SU-DHL-6 (cell line): ENCODE measurements at regions not wholly inside any gene's neighbourhood (a gene's known extent, or its start where the extent isn't known, plus 50 kb on each side); places are given as distances from the start of the nearest gene placed in this dataset.

Experiments used
- H2AFZ ChIP-seq: fragments of 200-600 bp; sonication (generic); 2 replicates; pipeline ENCODE4 v1.6.1; 2014; ENCODE audit warnings: low read depth, mild to moderate bottlenecking, moderate library complexity, mixed read lengths, antibody characterized with exemption, low read length; ENCODE audit not compliant: severe bottlenecking
- H3F3A ChIP-seq: fragments of 200-600 bp; shearing (Covaris generic); 2 replicates; pipeline ENCODE4 v1.6.0; 2016; ENCODE audit warnings: antibody characterized with exemption, mild to moderate bottlenecking; ENCODE audit not compliant: insufficient read depth
- H3K27ac ChIP-seq: fragments of 200-600 bp; sonication (generic); 2 replicates; pipeline ENCODE4 v1.5.1; 2016; ENCODE audit warnings: low read depth, mild to moderate bottlenecking, low read length, moderate library complexity, mixed read lengths
- H3K27me3 ChIP-seq: fragments of 200-600 bp; sonication (generic), shearing (Covaris generic); 2 replicates; pipeline ENCODE4 v1.6.0; 2014; ENCODE audit warnings: mild to moderate bottlenecking, low read length
- H3K36me3 ChIP-seq: fragments of 200-600 bp; sonication (generic); 2 replicates; pipeline ENCODE4 v1.6.1; 2014; ENCODE audit warnings: mild to moderate bottlenecking, low read length, mixed read lengths
- H3K4me2 ChIP-seq: fragments of 300-600, 200-600 bp; shearing (Covaris generic), sonication (generic); 2 replicates; pipeline ENCODE4 v1.6.0; 2014; ENCODE audit warnings: low read length, low read depth, mild to moderate bottlenecking; ENCODE audit not compliant: poor library complexity, severe bottlenecking
- H3K4me3 ChIP-seq: fragments of 200-600 bp; sonication (generic); 2 replicates; pipeline ENCODE4 v1.5.1; 2014; ENCODE audit warnings: antibody characterized with exemption, low read length, mild to moderate bottlenecking, mixed read lengths; ENCODE audit not compliant: insufficient read depth, poor library complexity, severe bottlenecking
- H3K79me2 ChIP-seq: fragments of 200-600 bp; sonication (generic); 2 replicates; pipeline ENCODE4 v1.6.1; 2014; ENCODE audit warnings: mild to moderate bottlenecking, low read length, moderate library complexity; ENCODE audit not compliant: insufficient read depth
- H3K9ac ChIP-seq: fragments of 200-600 bp; sonication (generic); 2 replicates; pipeline ENCODE4 v1.7.0; 2014; ENCODE audit warnings: mild to moderate bottlenecking, low read length
- H3K9me2 ChIP-seq: fragments of 200-600 bp; sonication (generic); replicated peaks from 2 replicates; pipeline ENCODE4 v1.6.1; 2014; ENCODE audit warnings: low read length; ENCODE audit not compliant: insufficient read depth
- H3K9me3 ChIP-seq: fragments of 200-600 bp; sonication (generic); 2 replicates; pipeline ENCODE4 v1.6.1; 2014; ENCODE audit warnings: low read length, mixed read lengths; ENCODE audit not compliant: insufficient read depth
- H4K20me1 ChIP-seq: fragments of 200-600 bp; sonication (generic); 2 replicates; pipeline ENCODE4 v1.6.1; 2014; ENCODE audit warnings: low read depth, mild to moderate bottlenecking, antibody characterized with exemption, low read length, moderate library complexity, mixed read lengths
- CTCF ChIP-seq: fragments of 200-600 bp; sonication (generic); IDR thresholded peaks from one replicate; pipeline ENCODE4 v1.5.1; 2017; ENCODE audit warnings: antibody characterized with exemption, mild to moderate bottlenecking, low read length, moderate library complexity; ENCODE audit not compliant: insufficient read depth, poor library complexity, severe bottlenecking
- EZH2phosphoT487 ChIP-seq: fragments of 200-600 bp; sonication (generic), shearing (Covaris generic); conservative IDR thresholded peaks from 2 replicates; pipeline ENCODE4 v1.6.1; 2018; ENCODE audit warnings: mild to moderate bottlenecking, antibody characterized with exemption, low read length, moderate library complexity, mixed read lengths

DNA sequence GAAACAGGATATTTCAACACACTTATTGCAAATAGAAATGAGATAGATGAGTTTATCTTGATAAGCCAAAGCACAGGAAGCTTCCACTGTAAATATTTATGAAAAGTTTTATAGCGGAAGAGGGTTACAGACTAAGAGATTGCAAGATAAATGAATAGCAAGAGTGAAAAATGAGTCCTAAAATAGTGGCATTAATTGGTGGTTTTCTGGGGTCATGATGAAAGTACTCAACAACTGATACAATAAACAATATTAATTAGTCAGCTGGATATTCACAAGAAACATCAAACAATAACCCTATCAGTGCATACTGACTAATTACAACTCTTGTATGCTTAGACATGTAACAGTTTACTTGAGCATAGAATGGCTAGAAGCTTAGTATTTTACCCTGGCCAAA is 154.8 kb upstream of the CHODL start:
- TF ChIP-seq EZH2phosphoT487 (no peak), CTCF (no peak)
- H3K4me2 ChIP-seq, result no peak overlapping the region
- H3K27me3 ChIP-seq, result no peaks in the 10 kb centered on the region

DNA sequence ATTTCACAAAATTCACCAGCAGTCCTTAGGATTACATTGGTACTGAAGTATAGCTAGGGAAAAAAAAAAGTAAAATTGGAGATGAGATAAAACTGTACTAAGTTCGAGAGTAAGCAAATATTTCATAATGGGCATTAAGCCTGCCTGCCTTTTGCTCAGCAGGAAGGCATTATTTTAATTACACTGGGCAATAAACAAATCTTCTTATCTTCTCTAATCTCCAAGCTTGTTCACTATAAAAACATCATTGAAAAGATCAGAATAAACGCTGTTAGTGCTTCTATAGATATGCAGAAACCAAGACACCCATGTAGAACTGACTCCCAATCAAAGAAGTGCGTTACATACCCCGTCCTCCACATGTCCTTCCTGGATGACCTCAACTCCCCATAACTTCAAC is 174.2 kb upstream of the CHODL start:
- H3K36me3 ChIP-seq, result no peaks in the 10 kb centered on the region
- no peak overlapping the region for H3K4me2 ChIP-seq
- H3K9me2 ChIP-seq, result no peaks in the 10 kb centered on the region
- H3K9me3 ChIP-seq, result no peaks in the 10 kb centered on the region
- H3K27me3 ChIP-seq, result no peaks in the 10 kb centered on the region
- no peak overlapping the region for H2AFZ ChIP-seq
- H4K20me1 ChIP-seq, result no peaks in the 10 kb centered on the region
- TF ChIP-seq EZH2phosphoT487, result no peak
- no peak for TF ChIP-seq CTCF
- no peaks in the 10 kb centered on the region for H3F3A ChIP-seq
- H3K79me2 ChIP-seq, result no peaks in the 10 kb centered on the region
- no peak overlapping the region for H3K27ac ChIP-seq
- no peak overlapping the region for H3K9ac ChIP-seq
- H3K4me3 ChIP-seq, result no peak overlapping the region

More for the DNA sequence above, 154.8 kb upstream of the CHODL start:
- Histone ChIP-seq H2AFZ (no peak overlapping the region), H3K9me3 (no peaks in the 10 kb centered on the region), H3K4me3 (no peak overlapping the region), H3K36me3 (no peaks in the 10 kb centered on the region), H3K9ac (no peak overlapping the region), H3K9me2 (no peaks in the 10 kb centered on the region), H3K27ac (no peak overlapping the region), H3F3A (no peaks in the 10 kb centered on the region), H3K79me2 (no peaks in the 10 kb centered on the region), H4K20me1 (no peaks in the 10 kb centered on the region)

GRCh38 chr21:18069875-18070274 is 174.8 kb upstream of the CHODL start:
- no peaks in the 10 kb centered on the region for H4K20me1 ChIP-seq
- H3K9me3 ChIP-seq, result no peaks in the 10 kb centered on the region
- no peaks in the 10 kb centered on the region for H3K79me2 ChIP-seq
- no peak overlapping the region for H3K4me3 ChIP-seq
- H3K27me3 ChIP-seq, result no peaks in the 10 kb centered on the region
- no peaks in the 10 kb centered on the region for H3F3A ChIP-seq
- H3K27ac ChIP-seq, result no peak overlapping the region
- H3K9me2 ChIP-seq, result no peaks in the 10 kb centered on the region
- H3K9ac ChIP-seq, result no peak overlapping the region
- H3K36me3 ChIP-seq, result no peaks in the 10 kb centered on the region
- no peak overlapping the region for H2AFZ ChIP-seq
- TF ChIP-seq CTCF (no peak), EZH2phosphoT487 (no peak)
- H3K4me2 ChIP-seq, result no peak overlapping the region

DNA sequence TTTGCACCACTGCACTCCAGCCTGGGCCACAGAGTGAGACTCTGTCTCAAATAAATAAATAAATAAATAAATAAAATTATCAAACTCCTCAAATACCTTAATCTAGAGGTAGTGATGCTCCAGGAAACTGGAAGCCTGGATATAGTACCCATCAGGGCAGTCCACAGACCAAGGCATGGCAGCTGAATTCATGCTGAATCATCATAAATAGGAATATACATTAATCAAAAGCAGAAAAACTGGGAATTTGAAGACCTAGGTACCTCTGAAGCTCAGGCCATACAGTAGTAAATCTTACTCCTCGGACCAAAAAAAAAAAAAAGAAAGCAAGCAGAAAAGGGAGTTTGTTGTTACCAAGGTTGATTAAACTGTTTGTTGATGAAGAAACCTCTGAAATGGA is 184.2 kb upstream of the CHODL start:
- no peaks in the 10 kb centered on the region for H3F3A ChIP-seq
- no peaks in the 10 kb centered on the region for H3K27me3 ChIP-seq
- H3K79me2 ChIP-seq, result no peaks in the 10 kb centered on the region
- H3K36me3 ChIP-seq, result no peaks in the 10 kb centered on the region
- no peak overlapping the region for H2AFZ ChIP-seq
- H3K4me3 ChIP-seq, result no peak overlapping the region
- TF ChIP-seq EZH2phosphoT487 (no peak), CTCF (no peak)
- no peak overlapping the region for H3K27ac ChIP-seq
- no peaks in the 10 kb centered on the region for H4K20me1 ChIP-seq
- no peak overlapping the region for H3K9ac ChIP-seq
- H3K9me3 ChIP-seq, result no peaks in the 10 kb centered on the region
- H3K9me2 ChIP-seq, result no peaks in the 10 kb centered on the region
- H3K4me2 ChIP-seq, result no peak overlapping the region
